Thoracic aorta (tissue), 2 donors: ENCODE measurements at regions not wholly inside any gene's neighbourhood (a gene's known extent, or its start where the extent isn't known, plus 50 kb on each side); places are given as distances from the start of the nearest gene placed in this dataset.

Experiments
- ATAC-seq: fragments of 150-250 bp; one replicate; pipeline ENCODE4 v1.8.0; 2017; ENCODE audit warnings: low read depth; ENCODE audit not compliant: insufficient number of reproducible peaks, low FRiP score
- DNase-seq: peaks from one replicate; pipeline ENCODE4 v3.0.0-alpha.2; 2020; ENCODE audit warnings: low spot score
- H3K27ac ChIP-seq, 2 donors: fragments of 200-600 bp; sonication (generic); 1 replicate in 1 of 2; 2 replicates in 1 of 2; pipeline ENCODE4 v1.5.1; 2016; ENCODE audit warnings: mild to moderate bottlenecking in 2 of 2, moderate library complexity in 2 of 2
- H3K27me3 ChIP-seq: fragments of 200-600 bp; sonication (generic); replicated peaks from 2 replicates; pipeline ENCODE4 v1.6.0; 2016; ENCODE audit warnings: mild to moderate bottlenecking; ENCODE audit not compliant: insufficient read depth
- H3K36me3 ChIP-seq: fragments of 200-600 bp; sonication (generic); one replicate; pipeline ENCODE4 v1.5.1; 2016
- H3K4me1 ChIP-seq, 2 donors: fragments of 200-600 bp; sonication (generic); 1 replicate in 1 of 2; 2 replicates in 1 of 2; pipeline versions ENCODE4 v1.5.1 to v1.6.0; 2016; ENCODE audit warnings: low read depth in 2 of 2, mild to moderate bottlenecking in 1 of 2; ENCODE audit not compliant: control insufficient read depth in 1 of 2
- H3K4me3 ChIP-seq: fragments of 200-600 bp; sonication (generic); 2 replicates; pipeline ENCODE4 v1.5.1; 2016; ENCODE audit warnings: mild to moderate bottlenecking
- H3K9me3 ChIP-seq: fragments of 200-600 bp; sonication (generic); 2 replicates; pipeline ENCODE4 v1.5.1; 2016
- CTCF ChIP-seq: fragments of 200-600 bp; sonication (generic); IDR thresholded peaks from one replicate; pipeline ENCODE4 v1.5.1; 2019; ENCODE audit warnings: antibody characterized with exemption

DNA sequence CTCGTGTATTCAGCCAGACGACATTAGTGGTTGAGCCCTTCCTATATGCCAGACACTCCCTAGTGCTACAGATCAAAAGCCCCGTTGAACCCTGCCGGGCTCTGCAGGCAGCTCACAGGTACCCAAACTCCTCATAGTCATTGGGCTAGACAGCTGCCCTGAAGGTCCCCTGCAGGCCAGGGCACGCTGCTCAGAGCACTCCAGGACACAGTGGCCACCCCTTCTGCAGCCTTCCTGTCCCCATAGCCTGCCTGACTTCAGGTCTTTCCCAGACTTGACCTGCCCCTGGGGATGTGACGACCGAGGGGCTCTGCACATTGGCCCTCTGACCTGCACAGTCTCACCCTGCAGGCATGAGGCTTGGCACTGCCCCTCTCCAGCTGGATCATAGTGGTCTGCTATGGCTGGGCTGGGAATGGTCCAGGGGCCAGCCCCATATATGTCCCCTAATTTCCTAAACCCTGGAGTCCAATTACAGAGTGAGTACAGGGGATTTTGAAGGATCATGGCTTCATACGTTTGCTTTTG is 64.2 kb upstream of the UBAC2 start:
- Histone ChIP-seq H3K27me3 (no peaks in the 10 kb centered on the region), H3K4me1 (no peaks in the 10 kb centered on the region), H3K4me3 (no peak overlapping the region), H3K36me3 (no peaks in the 10 kb centered on the region), H3K27ac (no peak overlapping the region), H3K9me3 (no peaks in the 10 kb centered on the region)
- ATAC-seq = no peak
- DNase-seq = no peak
- no peak for TF ChIP-seq CTCF

DNA sequence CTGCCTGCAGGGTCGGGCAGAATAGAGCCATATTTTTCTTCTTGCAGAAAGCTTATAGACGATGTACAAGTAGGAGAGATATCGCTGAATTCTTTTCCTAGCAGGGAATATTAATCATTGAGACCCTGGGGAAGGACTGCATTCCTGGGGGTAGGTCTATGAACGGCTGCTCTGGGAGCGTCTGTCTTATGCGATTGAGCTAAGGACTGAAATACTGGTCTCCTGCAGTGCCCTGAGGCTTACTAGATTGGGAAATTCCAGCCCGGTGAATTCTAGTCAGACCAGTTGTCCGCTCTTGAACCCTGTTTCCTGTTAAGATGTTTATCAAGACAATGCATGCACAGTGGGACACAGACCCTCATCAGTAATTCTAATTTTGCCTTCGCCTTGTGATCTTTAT is 59.8 kb upstream of the UBAC2 start:
- DNase-seq = no peak
- no peaks in the 10 kb centered on the region for H3K9me3 ChIP-seq
- H3K27ac ChIP-seq = no peak overlapping the region
- H3K4me3 ChIP-seq = no peak overlapping the region
- H3K4me1 ChIP-seq = no peaks in the 10 kb centered on the region
- ATAC-seq = no peak
- no peak for TF ChIP-seq CTCF
- no peaks in the 10 kb centered on the region for H3K36me3 ChIP-seq
- no peaks in the 10 kb centered on the region for H3K27me3 ChIP-seq

GRCh38 chr13:99143904-99144303 is 56.8 kb upstream of the UBAC2 start:
- H3K27ac ChIP-seq = no peak overlapping the region
- no peak overlapping the region for H3K4me3 ChIP-seq
- no peak for TF ChIP-seq CTCF
- ATAC-seq (no peak), DNase-seq (no peak)
- no peaks in the 10 kb centered on the region for H3K4me1 ChIP-seq
- H3K9me3 ChIP-seq = no peaks in the 10 kb centered on the region
- H3K36me3 ChIP-seq = no peaks in the 10 kb centered on the region
- H3K27me3 ChIP-seq = no peaks in the 10 kb centered on the region

DNA sequence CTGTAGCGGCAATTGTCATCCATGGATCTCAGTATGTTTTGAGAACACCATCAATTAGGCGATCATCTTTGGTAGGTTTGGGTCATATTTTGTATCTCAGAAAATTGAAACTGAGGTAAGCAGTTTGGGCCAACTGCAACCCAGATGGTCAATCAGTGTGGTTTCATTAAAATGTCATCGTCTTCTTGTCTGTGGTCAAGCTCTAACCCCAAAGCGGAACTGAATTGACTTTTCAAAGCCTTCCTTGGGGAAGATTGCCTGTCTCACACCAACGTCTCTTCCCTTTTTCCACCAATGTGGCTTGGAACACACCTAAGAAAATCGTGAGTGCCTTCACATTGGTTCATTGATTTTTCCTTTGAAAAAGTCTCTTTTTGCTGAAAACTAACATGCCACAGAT is 56.3 kb upstream of the UBAC2 start:
- Histone ChIP-seq H3K27ac (no peak overlapping the region), H3K36me3 (no peaks in the 10 kb centered on the region), H3K4me3 (no peak overlapping the region), H3K27me3 (no peaks in the 10 kb centered on the region), H3K9me3 (no peaks in the 10 kb centered on the region), H3K4me1 (no peaks in the 10 kb centered on the region)
- DNase-seq (no peak), ATAC-seq (no peak)
- no peak for TF ChIP-seq CTCF

DNA sequence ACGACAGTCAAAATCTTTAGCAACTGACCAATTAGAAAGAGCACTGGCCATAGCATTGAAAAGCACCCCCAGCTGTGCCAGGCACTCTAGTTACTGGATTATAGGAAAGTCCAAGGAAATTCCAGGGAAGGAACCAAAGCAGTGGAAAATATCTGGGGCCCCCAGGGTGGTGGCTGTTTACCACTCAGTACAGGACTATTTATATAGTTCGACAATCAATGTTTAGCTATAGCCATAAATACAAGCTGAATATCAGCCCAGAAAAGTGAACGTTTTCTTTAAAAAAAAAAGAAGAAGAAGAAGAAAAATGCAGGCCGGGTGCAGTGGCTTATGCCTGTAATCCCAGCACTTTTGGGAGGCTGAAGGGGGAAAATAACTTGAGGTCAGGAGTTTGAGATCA is 55.2 kb upstream of the UBAC2 start:
- no peak for TF ChIP-seq CTCF
- ATAC-seq (no peak), DNase-seq (no peak)

More for the DNA sequence above, 55.2 kb upstream of the UBAC2 start:
- Histone ChIP-seq H3K27ac (no peak overlapping the region), H3K27me3 (no peaks in the 10 kb centered on the region), H3K4me1 (no peaks in the 10 kb centered on the region), H3K9me3 (no peaks in the 10 kb centered on the region), H3K36me3 (no peaks in the 10 kb centered on the region), H3K4me3 (no peak overlapping the region)
